NCI-H774 (cell line): ENCODE measurements at regions not wholly inside any gene's neighbourhood (a gene's known extent, or its start where the extent isn't known, plus 50 kb on each side); places are given as distances from the start of the nearest gene placed in this dataset.

ENCODE experiments used
- DNase-seq: peaks from one replicate; lab custom pipeline; 2025; lab: John Stamatoyannopoulos, UW

DNA sequence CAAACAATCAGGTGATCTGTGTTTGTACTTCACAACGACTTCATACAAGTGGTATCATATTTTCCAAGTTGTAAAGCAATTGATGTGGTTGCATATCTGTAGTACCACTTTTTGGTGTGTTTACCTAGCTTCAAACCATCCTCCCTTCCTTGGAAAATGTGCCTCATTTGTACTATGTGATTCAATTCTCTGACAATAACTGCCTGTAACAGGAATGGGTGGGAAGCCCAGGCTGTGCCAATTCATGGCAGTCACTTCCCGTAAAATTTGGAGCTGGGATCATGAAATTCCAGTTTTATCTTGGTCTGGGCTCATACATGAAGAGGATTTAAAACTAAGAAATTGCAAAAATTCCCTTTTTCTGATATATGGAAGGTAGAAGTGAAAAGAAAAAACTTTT lies 250.1 kb downstream of the DIO2 start:
- no peak for DNase-seq

- DNase-seq, result no peak
These were observed 251.0 kb downstream of the DIO2 start for GRCh38 chr14:79960288-79960687.

- DNase-seq, result no peak
These were observed 259.7 kb downstream of the DIO2 start for GRCh38 chr14:79951572-79951971.

- DNase-seq, result no peak
These were observed 261.4 kb downstream of the DIO2 start for GRCh38 chr14:79949906-79950305.

- no peak for DNase-seq
These were observed 263.8 kb downstream of the DIO2 start for GRCh38 chr14:79947440-79948054.

DNA sequence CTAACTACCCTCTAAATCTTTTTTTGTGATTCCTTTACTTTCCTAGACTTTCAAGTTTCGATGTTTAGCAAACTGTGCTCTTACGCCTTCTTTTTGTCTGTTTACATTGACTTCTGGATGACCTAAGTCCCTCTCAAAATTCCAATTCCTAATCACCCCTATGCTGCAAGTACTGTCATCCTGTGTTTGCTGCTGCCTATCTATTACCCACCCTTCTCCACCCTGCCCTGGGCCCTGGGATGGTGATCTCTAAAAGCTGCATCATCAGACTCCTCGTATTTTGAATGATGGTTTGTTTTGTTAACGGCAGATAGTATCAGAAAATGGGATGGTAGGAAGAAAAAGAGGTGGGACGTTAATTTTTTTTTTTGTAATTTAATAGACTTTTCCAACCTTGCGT lies 272.1 kb downstream of the DIO2 start:
- DNase-seq, result no peak

DNA sequence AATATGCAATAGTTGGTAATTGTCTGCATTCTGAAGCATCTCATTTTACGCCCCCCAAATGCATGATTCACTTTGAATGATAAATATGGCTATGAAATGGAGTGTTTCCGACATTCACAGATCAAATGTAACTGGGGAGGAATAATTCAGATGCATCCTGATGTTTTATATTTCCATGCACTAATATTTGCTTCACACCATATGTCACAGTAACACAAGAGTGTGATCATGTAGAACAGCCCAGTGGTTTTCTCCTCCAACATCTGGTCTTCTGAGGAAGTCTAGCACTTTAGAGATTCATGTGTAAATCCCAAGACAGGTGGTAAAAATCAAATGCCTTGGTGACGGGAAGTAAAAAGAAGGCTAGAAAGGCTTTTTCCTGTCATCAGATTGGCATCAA lies 273.1 kb downstream of the DIO2 start:
- no peak for DNase-seq

DNA sequence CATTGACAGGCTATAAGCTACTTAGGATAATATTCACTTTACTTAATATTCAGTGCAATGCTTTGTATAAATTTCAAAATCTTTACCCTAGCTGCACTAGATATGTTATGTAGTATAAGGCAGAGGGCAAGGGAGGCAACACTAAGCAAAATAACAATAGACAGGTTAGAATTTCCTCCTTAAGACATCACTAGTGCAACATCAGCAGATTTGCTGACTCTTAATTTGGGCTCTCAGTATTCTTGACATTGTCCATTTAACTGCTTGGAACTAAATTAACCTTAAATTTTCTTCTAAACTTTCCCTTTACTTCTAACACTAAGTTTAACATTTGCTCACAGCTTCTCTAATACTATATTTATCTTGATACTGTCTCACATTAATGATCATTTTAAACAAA lies 273.9 kb downstream of the DIO2 start:
- DNase-seq, result no peak

- no peak for DNase-seq
These were observed 286.8 kb downstream of the DIO2 start for GRCh38 chr14:79924551-79924950.

DNA sequence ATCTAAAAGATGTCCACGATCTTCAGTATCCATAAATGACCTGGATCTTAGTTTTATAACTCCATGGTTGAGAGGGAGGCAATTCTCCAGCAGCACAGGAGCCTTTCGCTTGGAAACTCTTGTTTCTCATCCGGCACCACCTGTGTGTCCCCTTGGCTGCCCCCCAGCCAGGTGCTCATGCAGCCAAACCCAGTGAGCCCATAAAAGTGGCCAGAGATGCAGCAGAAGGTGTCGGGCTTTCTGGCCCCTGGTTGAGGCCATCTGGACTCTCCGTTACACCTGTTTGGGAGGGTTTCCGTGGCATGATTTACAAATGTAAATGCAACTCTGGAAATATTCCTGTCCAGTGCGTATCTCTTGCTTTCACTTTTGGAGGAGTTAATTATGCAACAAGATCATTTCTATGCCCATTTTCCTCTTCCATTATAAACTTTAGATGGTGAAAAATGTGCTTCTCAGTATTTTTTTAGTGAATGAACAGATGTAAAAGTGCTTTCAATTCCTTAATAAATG lies 291.1 kb downstream of the DIO2 start:
- no peak for DNase-seq
